Tongue (tissue), 1 donor: ENCODE measurements at regions not wholly inside any gene's neighbourhood (a gene's known extent, or its start where the extent isn't known, plus 50 kb on each side); places are given as distances from the start of the nearest gene placed in this dataset.
"Not testable (repeated sequence)": the region's sequence is repeated elsewhere in the genome, so short reads cannot be mapped to it uniquely, and the experiment has no call there.

Source experiments
- DNase-seq: peaks from one replicate; pipeline ENCODE4 v3.0.0-alpha.2; 2015

GRCh38 chr4:72768364-72768763 lies 199.3 kb upstream of the ADAMTS3 start:
- DNase-seq, result no peak

GRCh38 chr4:72767618-72768302 lies 198.7 kb upstream of the ADAMTS3 start:
- no peak for DNase-seq

GRCh38 chr4:72765788-72766187 lies 196.8 kb upstream of the ADAMTS3 start:
- DNase-seq, result not testable (repeated sequence)

- DNase-seq, result no peak
These were observed 192.5 kb upstream of the ADAMTS3 start for GRCh38 chr4:72761368-72762038.

GRCh38 chr4:72753414-72753813 lies 184.4 kb upstream of the ADAMTS3 start:
- DNase-seq, result not testable (repeated sequence)

GRCh38 chr4:72744103-72744725 lies 175.2 kb upstream of the ADAMTS3 start:
- DNase-seq, result no peak

- DNase-seq, result no peak
These were observed 174.1 kb upstream of the ADAMTS3 start for GRCh38 chr4:72743078-72743477.

GRCh38 chr4:72715299-72715698 lies 146.3 kb upstream of the ADAMTS3 start:
- DNase-seq, result no peak

GRCh38 chr4:72714482-72715279 lies 145.7 kb upstream of the ADAMTS3 start:
- DNase-seq, result no peak

GRCh38 chr4:72712997-72713396 lies 144.0 kb upstream of the ADAMTS3 start:
- no peak for DNase-seq

GRCh38 chr4:72709475-72709874 lies 140.5 kb upstream of the ADAMTS3 start:
- DNase-seq, result no peak

GRCh38 chr4:72706684-72707083 lies 137.7 kb upstream of the ADAMTS3 start:
- no peak for DNase-seq

GRCh38 chr4:72704925-72705640 lies 136.1 kb upstream of the ADAMTS3 start:
- DNase-seq, result not testable (repeated sequence)

- no peak for DNase-seq
These were observed 133.9 kb upstream of the ADAMTS3 start for GRCh38 chr4:72702948-72703347.

GRCh38 chr4:72701987-72702819 lies 133.2 kb upstream of the ADAMTS3 start:
- peak; percentile 65 for DNase-seq

- no peak for DNase-seq
These were observed 121.8 kb upstream of the ADAMTS3 start for GRCh38 chr4:72690771-72691170.

- no peak for DNase-seq
These were observed 120.9 kb upstream of the ADAMTS3 start for GRCh38 chr4:72689923-72690322.

- DNase-seq, result not testable (repeated sequence)
These were observed 117.4 kb upstream of the ADAMTS3 start for GRCh38 chr4:72686390-72686789.

- DNase-seq, result no peak
These were observed 110.6 kb upstream of the ADAMTS3 start for GRCh38 chr4:72679666-72680065.

- DNase-seq, result no peak
These were observed 108.9 kb upstream of the ADAMTS3 start for GRCh38 chr4:72677886-72678285.

GRCh38 chr4:72677265-72677664 lies 108.2 kb upstream of the ADAMTS3 start:
- DNase-seq, result no peak
